ENCODE measurements at regions not wholly inside any gene's neighbourhood (a gene's known extent, or its start where the extent isn't known, plus 50 kb on each side); places are given as distances from the start of the nearest gene placed in this dataset.

DNA sequence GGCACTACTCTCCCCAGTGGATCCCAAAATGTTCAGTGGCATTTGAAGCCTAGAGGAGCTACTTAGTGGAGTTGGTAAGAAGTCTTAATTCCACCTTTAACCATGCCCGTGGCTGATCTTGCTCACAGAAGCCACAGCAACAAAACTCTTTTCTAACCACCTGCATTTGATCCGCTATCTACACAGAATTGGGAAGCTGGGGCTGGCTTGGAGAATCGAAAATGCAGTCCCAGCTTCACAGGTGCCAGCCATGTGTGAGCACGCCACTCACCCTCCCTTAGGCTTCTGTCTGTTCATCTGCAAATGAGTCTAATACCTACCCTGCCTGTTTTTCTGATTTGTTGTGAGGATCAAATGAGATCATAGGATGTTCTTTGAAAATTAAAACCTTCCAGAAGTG, 182.6 kb downstream of the BCL11A start:
- Histone ChIP-seq H3K36me3 (ENCODE audit: control insufficient read depth in 2 of 2, insufficient read depth in 2 of 2, low read length in 1 of 2) (no peaks in the 10 kb centered on the region), H4K20me1 (ENCODE audit: control insufficient read depth, insufficient read depth) (no peaks in the 10 kb centered on the region), H3K27ac (ENCODE audit: control insufficient read depth, insufficient read depth) (no peak overlapping the region), H3K4me1 (ENCODE audit: control insufficient read depth, insufficient read depth, low read length) (peaks cover 19% of the 10 kb centered on the region), H2AFZ (ENCODE audit: control insufficient read depth, low read depth, low read length) (peak overlapping the region; percentile 68), H3K9ac (ENCODE audit: control insufficient read depth, insufficient read depth, low read length) (no peak overlapping the region), H3K4me3 (no peak overlapping the region), H3K79me2 (ENCODE audit: control insufficient read depth, insufficient read depth, low read length) (no peaks in the 10 kb centered on the region), H3K27me3 (replicated peaks in 1 of 2; ENCODE audit: control insufficient read depth in 2 of 2, insufficient read depth in 2 of 2, low read length in 1 of 2) (no peaks in the 10 kb centered on the region), H3K4me2 (ENCODE audit: control insufficient read depth, insufficient read depth) (no peak overlapping the region), H3K9me3 (replicated peaks; ENCODE audit: control insufficient read depth, insufficient read depth, low read length) (no peaks in the 10 kb centered on the region)
- no peak for TF ChIP-seq KDM1A (IDR thresholded peaks at IDR 0.05; ENCODE audit: borderline replicate concordance)
- TF ChIP-seq SMARCA5 (IDR thresholded peaks at IDR 0.05): no peak
- TF ChIP-seq, protein P1, sequence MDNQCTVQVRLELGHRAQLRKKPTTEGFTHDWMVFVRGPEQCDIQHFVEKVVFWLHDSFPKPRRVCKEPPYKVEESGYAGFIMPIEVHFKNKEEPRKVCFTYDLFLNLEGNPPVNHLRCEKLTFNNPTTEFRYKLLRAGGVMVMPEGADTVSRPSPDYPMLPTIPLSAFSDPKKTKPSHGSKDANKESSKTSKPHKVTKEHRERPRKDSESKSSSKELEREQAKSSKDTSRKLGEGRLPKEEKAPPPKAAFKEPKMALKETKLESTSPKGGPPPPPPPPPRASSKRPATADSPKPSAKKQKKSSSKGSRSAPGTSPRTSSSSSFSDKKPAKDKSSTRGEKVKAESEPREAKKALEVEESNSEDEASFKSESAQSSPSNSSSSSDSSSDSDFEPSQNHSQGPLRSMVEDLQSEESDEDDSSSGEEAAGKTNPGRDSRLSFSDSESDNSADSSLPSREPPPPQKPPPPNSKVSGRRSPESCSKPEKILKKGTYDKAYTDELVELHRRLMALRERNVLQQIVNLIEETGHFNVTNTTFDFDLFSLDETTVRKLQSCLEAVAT (IDR thresholded peaks at IDR 0.05): no peak
- no peak for TF ChIP-seq RUNX3 (IDR thresholded peaks at IDR 0.05; ENCODE audit: low read length)
- TF ChIP-seq RCOR1 (conservative IDR thresholded peaks at IDR 0.05; ENCODE audit: low read depth, low read length): no peak
- no peak for TF ChIP-seq SREBF1 (IDR thresholded peaks at IDR 0.05; ENCODE audit: low read length)
- DNase-seq (ENCODE audit: low read depth, low spot score) (no peak), FAIRE-seq (no peak), ATAC-seq (no peak)
- BruUV-seq (replicated peaks): no TSS peak
- ChIA-PET CTCF (no interaction called here), RAD21 (ENCODE audit: unreplicated experiment) (no interaction called here), POLR2A (no interaction called here), SMC1A (ENCODE audit: uncharacterized antibody, unreplicated experiment) (no interaction called here)
- intact Hi-C loops (cut with micrococcal nuclease; ENCODE audit: unreplicated experiment): no loop called here
- 77% methylated on average over 4 of the region's 4 CpGs for WGBS (ENCODE audit: insufficient coverage, insufficient replicate concordance, low lambda C conversion rate, missing lambda C conversion rate)
- in situ Hi-C loops (cut with MboI): no loop called here

DNA sequence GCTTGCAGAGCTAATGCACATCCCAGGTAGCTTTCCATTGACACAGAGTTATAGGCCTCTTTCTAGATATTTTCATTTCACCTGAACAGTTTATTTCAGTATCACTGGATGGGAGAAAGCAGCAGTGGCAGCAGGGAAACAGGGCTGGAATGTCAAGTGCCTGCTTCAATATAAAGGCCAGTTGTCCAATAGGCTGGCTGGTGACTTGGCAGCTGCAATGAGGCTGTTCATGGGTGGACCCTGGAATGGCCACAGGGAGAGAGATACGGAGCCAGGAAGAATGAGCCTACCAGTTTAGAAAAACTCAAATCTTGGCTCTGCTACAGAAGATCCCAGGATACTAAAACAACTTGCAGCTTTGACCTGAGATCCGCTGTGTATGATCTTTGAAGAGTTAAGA, 185.0 kb downstream of the BCL11A start:
- FAIRE-seq (no peak), DNase-seq (ENCODE audit: low read depth, low spot score) (no peak), ATAC-seq (no peak)
- Histone ChIP-seq H2AFZ (ENCODE audit: control insufficient read depth, low read depth, low read length) (no peak overlapping the region), H3K36me3 (ENCODE audit: control insufficient read depth in 2 of 2, insufficient read depth in 2 of 2, low read length in 1 of 2) (no peaks in the 10 kb centered on the region), H3K9me3 (replicated peaks; ENCODE audit: control insufficient read depth, insufficient read depth, low read length) (no peaks in the 10 kb centered on the region), H3K4me2 (ENCODE audit: control insufficient read depth, insufficient read depth) (no peak overlapping the region), H3K4me1 (ENCODE audit: control insufficient read depth, insufficient read depth, low read length) (peaks cover 36% of the 10 kb centered on the region), H3K27me3 (replicated peaks in 1 of 2; ENCODE audit: control insufficient read depth in 2 of 2, insufficient read depth in 2 of 2, low read length in 1 of 2) (no peaks in the 10 kb centered on the region), H3K27ac (ENCODE audit: control insufficient read depth, insufficient read depth) (no peak overlapping the region), H3K79me2 (ENCODE audit: control insufficient read depth, insufficient read depth, low read length) (no peaks in the 10 kb centered on the region), H3K9ac (ENCODE audit: control insufficient read depth, insufficient read depth, low read length) (no peak overlapping the region), H4K20me1 (ENCODE audit: control insufficient read depth, insufficient read depth) (no peaks in the 10 kb centered on the region), H3K4me3 (no peak overlapping the region)
- 75% methylated on average over 2 of the region's 2 CpGs for WGBS (ENCODE audit: insufficient coverage, insufficient replicate concordance, low lambda C conversion rate, missing lambda C conversion rate)
- BruUV-seq (replicated peaks): no TSS peak
- POLR2A ChIA-PET: no interaction called here
- intact Hi-C loops (cut with micrococcal nuclease; ENCODE audit: unreplicated experiment): no loop called here
- RAD21 ChIA-PET (ENCODE audit: unreplicated experiment): no interaction called here
- SMC1A ChIA-PET (ENCODE audit: uncharacterized antibody, unreplicated experiment): no interaction called here
- in situ Hi-C loops (cut with MboI): no loop called here
- CTCF ChIA-PET: no interaction called here
- no peak for TF ChIP-seq EGR1 (IDR thresholded peaks at IDR 0.05; ENCODE audit: borderline replicate concordance in 1 of 2, low read depth in 2 of 2, low read length in 2 of 2)
- no peak for TF ChIP-seq SMAD5 (IDR thresholded peaks at IDR 0.05; ENCODE audit: low read depth)
- TF ChIP-seq NRF1 (conservative IDR thresholded peaks at IDR 0.05; ENCODE audit: low read depth, low read length): no peak
- TF ChIP-seq, protein P2, sequence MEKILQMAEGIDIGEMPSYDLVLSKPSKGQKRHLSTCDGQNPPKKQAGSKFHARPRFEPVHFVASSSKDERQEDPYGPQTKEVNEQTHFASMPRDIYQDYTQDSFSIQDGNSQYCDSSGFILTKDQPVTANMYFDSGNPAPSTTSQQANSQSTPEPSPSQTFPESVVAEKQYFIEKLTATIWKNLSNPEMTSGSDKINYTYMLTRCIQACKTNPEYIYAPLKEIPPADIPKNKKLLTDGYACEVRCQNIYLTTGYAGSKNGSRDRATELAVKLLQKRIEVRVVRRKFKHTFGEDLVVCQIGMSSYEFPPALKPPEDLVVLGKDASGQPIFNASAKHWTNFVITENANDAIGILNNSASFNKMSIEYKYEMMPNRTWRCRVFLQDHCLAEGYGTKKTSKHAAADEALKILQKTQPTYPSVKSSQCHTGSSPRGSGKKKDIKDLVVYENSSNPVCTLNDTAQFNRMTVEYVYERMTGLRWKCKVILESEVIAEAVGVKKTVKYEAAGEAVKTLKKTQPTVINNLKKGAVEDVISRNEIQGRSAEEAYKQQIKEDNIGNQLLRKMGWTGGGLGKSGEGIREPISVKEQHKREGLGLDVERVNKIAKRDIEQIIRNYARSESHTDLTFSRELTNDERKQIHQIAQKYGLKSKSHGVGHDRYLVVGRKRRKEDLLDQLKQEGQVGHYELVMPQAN (conservative IDR thresholded peaks at IDR 0.05): no peak
- TF ChIP-seq, protein P3, sequence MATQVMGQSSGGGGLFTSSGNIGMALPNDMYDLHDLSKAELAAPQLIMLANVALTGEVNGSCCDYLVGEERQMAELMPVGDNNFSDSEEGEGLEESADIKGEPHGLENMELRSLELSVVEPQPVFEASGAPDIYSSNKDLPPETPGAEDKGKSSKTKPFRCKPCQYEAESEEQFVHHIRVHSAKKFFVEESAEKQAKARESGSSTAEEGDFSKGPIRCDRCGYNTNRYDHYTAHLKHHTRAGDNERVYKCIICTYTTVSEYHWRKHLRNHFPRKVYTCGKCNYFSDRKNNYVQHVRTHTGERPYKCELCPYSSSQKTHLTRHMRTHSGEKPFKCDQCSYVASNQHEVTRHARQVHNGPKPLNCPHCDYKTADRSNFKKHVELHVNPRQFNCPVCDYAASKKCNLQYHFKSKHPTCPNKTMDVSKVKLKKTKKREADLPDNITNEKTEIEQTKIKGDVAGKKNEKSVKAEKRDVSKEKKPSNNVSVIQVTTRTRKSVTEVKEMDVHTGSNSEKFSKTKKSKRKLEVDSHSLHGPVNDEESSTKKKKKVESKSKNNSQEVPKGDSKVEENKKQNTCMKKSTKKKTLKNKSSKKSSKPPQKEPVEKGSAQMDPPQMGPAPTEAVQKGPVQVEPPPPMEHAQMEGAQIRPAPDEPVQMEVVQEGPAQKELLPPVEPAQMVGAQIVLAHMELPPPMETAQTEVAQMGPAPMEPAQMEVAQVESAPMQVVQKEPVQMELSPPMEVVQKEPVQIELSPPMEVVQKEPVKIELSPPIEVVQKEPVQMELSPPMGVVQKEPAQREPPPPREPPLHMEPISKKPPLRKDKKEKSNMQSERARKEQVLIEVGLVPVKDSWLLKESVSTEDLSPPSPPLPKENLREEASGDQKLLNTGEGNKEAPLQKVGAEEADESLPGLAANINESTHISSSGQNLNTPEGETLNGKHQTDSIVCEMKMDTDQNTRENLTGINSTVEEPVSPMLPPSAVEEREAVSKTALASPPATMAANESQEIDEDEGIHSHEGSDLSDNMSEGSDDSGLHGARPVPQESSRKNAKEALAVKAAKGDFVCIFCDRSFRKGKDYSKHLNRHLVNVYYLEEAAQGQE (IDR thresholded peaks at IDR 0.05; ENCODE audit: low read depth, low read length): no peak
- TF ChIP-seq MTA2 (IDR thresholded peaks at IDR 0.05; ENCODE audit: low read depth): no peak

All from GM12878 (cell line).